Endothelial cell of umbilical vein (primary cell): ENCODE measurements at regions not wholly inside any gene's neighbourhood (a gene's known extent, or its start where the extent isn't known, plus 50 kb on each side); places are given as distances from the start of the nearest gene placed in this dataset.

Experiments used
- BruUV-seq: library from RNA; stranded (reverse); fragments of 400-500 nt; replicated peaks from 2 replicates; lab custom pipeline; 2021; lab: Mats Ljungman, UMichigan
- CTCF ChIA-PET: fragments of 300-600, 350-600 bp; sonication (Branson Sonifier 250); formaldehyde crosslinking; loops from one replicate; lab custom pipeline; 2021; ENCODE audit warnings: antibody characterized with exemption, inconsistent platforms; lab: Charles Lee
- POLR2A ChIA-PET: fragments of 300-600, 350-600 bp; sonication (Branson Sonifier 250); formaldehyde crosslinking; loops from one replicate; lab custom pipeline; 2021; ENCODE audit warnings: antibody characterized with exemption, inconsistent platforms; lab: Charles Lee
- DNase-seq: peaks from one replicate; pipeline ENCODE4 v3.0.0-alpha.2; 2011; ENCODE audit warnings: low read depth, low spot score
- FAIRE-seq: peaks from 2 replicates; lab custom pipeline; 2011; peaks lifted over from hg19 to GRCh38; lab: Jason Lieb, UNC
- H2AFZ ChIP-seq: 2 replicates; pipeline ENCODE4 v1.6.0; 2012; ENCODE audit warnings: low read depth, low read length, control low read depth, inconsistent platforms
- H3K27ac ChIP-seq: 2 replicates; pipeline ENCODE4 v1.5.1; 2011; ENCODE audit warnings: low read depth, mild to moderate bottlenecking, control low read depth, low read length, moderate library complexity; ENCODE audit not compliant: insufficient read depth
- H3K27me3 ChIP-seq, 2 experiments: 2 replicates each; pipeline versions ENCODE4 v1.6.0 to v1.6.1; 2011; ENCODE audit warnings: low read length in 2 of 2, mixed read lengths in 1 of 2; ENCODE audit not compliant: control insufficient read depth in 2 of 2, insufficient read depth in 2 of 2
- H3K36me3 ChIP-seq, 2 experiments: 2 replicates in 1 of 2; 3 replicates in 1 of 2; pipeline ENCODE4 v1.5.1; 2011; ENCODE audit warnings: low read length in 2 of 2, mild to moderate bottlenecking in 1 of 2, moderate library complexity in 1 of 2; ENCODE audit not compliant: control insufficient read depth in 2 of 2, insufficient read depth in 2 of 2; ENCODE audit errors: extremely low read depth in 1 of 2
- H3K4me1 ChIP-seq: 3 replicates; pipeline ENCODE4 v1.5.1; 2011; ENCODE audit warnings: mild to moderate bottlenecking, low read length; ENCODE audit not compliant: control insufficient read depth, insufficient read depth; ENCODE audit errors: extremely low read depth
- H3K4me2 ChIP-seq: 2 replicates; pipeline ENCODE4 v1.6.1; 2011; ENCODE audit warnings: low read length, control low read depth, mixed read lengths; ENCODE audit not compliant: insufficient read depth
- H3K4me3 ChIP-seq, 3 experiments: fragments of 200-600 bp in 1 of 3; sonication (generic), shearing (Covaris generic) in 1 of 3; replicated peaks in 1 of 3; 2 replicates each; pipeline ENCODE4 v1.5.1; 2011 to 2016; ENCODE audit warnings: control low read depth in 3 of 3, low read length in 3 of 3, mild to moderate bottlenecking in 2 of 3, inconsistent platforms in 1 of 3, low read depth in 1 of 3, moderate library complexity in 1 of 3; ENCODE audit not compliant: insufficient read depth in 1 of 3
- H3K79me2 ChIP-seq: 2 replicates; pipeline ENCODE4 v1.6.0; 2012; ENCODE audit warnings: low read length, inconsistent platforms; ENCODE audit not compliant: control insufficient read depth, insufficient read depth
- H3K9ac ChIP-seq: replicated peaks from 2 replicates; pipeline ENCODE3; 2011; ENCODE audit warnings: low read length, control low read depth; ENCODE audit not compliant: insufficient read depth; ENCODE audit errors: extremely low read depth
- H3K9me1 ChIP-seq: replicated peaks from 3 replicates; pipeline ENCODE4 v1.6.0; 2011; ENCODE audit warnings: mild to moderate bottlenecking, low read length; ENCODE audit not compliant: control insufficient read depth, insufficient read depth; ENCODE audit errors: extremely low read depth
- H3K9me3 ChIP-seq: replicated peaks from 2 replicates; pipeline ENCODE4 v1.5.1; 2012; ENCODE audit warnings: low read length, inconsistent platforms; ENCODE audit not compliant: control insufficient read depth, insufficient read depth
- H4K20me1 ChIP-seq: replicated peaks from 2 replicates; pipeline ENCODE3; 2011; ENCODE audit warnings: mild to moderate bottlenecking, low read length; ENCODE audit not compliant: control insufficient read depth, insufficient read depth; ENCODE audit errors: extremely low read depth
- EZH2 ChIP-seq: IDR thresholded peaks from 2 replicates; pipeline ENCODE4 v1.6.1; 2012; ENCODE audit warnings: borderline replicate concordance, low read depth, mild to moderate bottlenecking, moderate library complexity, low read length, inconsistent platforms; ENCODE audit not compliant: severe bottlenecking
- FOS ChIP-seq: IDR thresholded peaks from 2 replicates; pipeline ENCODE4 v1.6.1; 2011; ENCODE audit warnings: mild to moderate bottlenecking, low read length, moderate library complexity, borderline replicate concordance; ENCODE audit not compliant: insufficient read depth
- GATA2 ChIP-seq: IDR thresholded peaks from 2 replicates; pipeline ENCODE4 v1.7.0; 2011; ENCODE audit warnings: low read depth, mild to moderate bottlenecking, moderate library complexity, mixed read lengths, low read length; ENCODE audit not compliant: insufficient read length, insufficient read depth
- JUN ChIP-seq: IDR thresholded peaks from 2 replicates; pipeline ENCODE4 v1.6.1; 2011; ENCODE audit warnings: borderline replicate concordance, low read depth; ENCODE audit not compliant: insufficient read length, insufficient read depth
- MYC ChIP-seq: IDR thresholded peaks from one replicate; pipeline ENCODE4 v1.6.1; 2011; ENCODE audit warnings: mild to moderate bottlenecking, low read depth, low read length
- POLR2A ChIP-seq: IDR thresholded peaks from 2 replicates; pipeline ENCODE4 v1.6.1; 2012; ENCODE audit warnings: low read depth, mild to moderate bottlenecking, control low read depth, low read length
- POLR2AphosphoS5 ChIP-seq: IDR thresholded peaks from 2 replicates; pipeline ENCODE4 v1.6.1; 2012; ENCODE audit warnings: low read depth, mild to moderate bottlenecking, control low read depth, low read length, moderate library complexity; ENCODE audit not compliant: insufficient read depth
- dilution Hi-C: fragments of 300-500 bp; cut with MboI; formaldehyde crosslinking; loops from one replicate; pipeline ENCODE4 v1.15.0; 2019; ENCODE audit warnings: low sequenced_read_pairs; ENCODE audit not compliant: extremely low pct_ligation_motif_present
- intact Hi-C: fragments of 100-400 bp; cut with micrococcal nuclease; formaldehyde crosslinking; loops from one replicate; pipeline ENCODE4 v1.10.0; 2022
- TF ChIP-seq, protein P1 (sequence below): IDR thresholded peaks from 2 replicates; pipeline ENCODE4 v1.6.1; 2011; ENCODE audit not compliant: insufficient read depth, insufficient read length
- TF ChIP-seq, protein P2 (sequence below), 2 donors: IDR thresholded peaks; 1 replicate in 1 of 2; 2 replicates in 1 of 2; pipeline ENCODE4 v1.5.1; 2011; ENCODE audit warnings: low read length in 2 of 2, mild to moderate bottlenecking in 2 of 2, moderate library complexity in 2 of 2, control low read depth in 1 of 2, inconsistent platforms in 1 of 2, low read depth in 1 of 2; ENCODE audit not compliant: insufficient read depth in 1 of 2; ENCODE audit errors: extremely low read depth in 1 of 2

DNA sequence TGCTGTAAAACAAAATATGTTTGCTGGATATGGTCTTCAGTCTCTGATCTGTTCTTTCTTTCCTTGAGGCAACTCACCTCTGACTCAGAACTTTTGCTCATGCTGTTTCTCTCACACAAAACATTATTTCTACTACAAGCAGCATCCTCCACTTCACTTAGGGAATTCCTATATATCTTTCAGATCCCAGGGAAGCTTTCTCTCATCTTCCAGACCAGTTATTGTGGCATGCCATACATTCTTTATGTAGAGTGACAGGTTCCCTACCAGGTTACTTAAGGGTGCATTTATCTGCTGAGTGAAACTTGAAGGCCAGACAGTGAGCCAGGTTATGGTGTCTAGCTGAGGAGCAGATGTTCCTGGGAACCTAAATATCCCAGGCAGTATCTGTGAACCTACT is 1226.0 kb downstream of the CDH8 start:
- intact Hi-C loops (no loop called here), dilution Hi-C loops (no loop called here)
- no peaks in the 10 kb centered on the region for H3K36me3 ChIP-seq
- no TSS peak for BruUV-seq
- ChIA-PET POLR2A (no interaction called here), CTCF (no interaction called here)
- H3K4me3 ChIP-seq, result no peak overlapping the region
- FAIRE-seq (no peak), DNase-seq (no peak)
- H2AFZ ChIP-seq, result no peak overlapping the region
- no peak overlapping the region for H3K4me2 ChIP-seq
- no peaks in the 10 kb centered on the region for H3K9me1 ChIP-seq
- H4K20me1 ChIP-seq, result no peaks in the 10 kb centered on the region
- TF ChIP-seq FOS, result no peak
- TF ChIP-seq POLR2AphosphoS5, result no peak
- no peak for TF ChIP-seq GATA2
- TF ChIP-seq, protein P1, sequence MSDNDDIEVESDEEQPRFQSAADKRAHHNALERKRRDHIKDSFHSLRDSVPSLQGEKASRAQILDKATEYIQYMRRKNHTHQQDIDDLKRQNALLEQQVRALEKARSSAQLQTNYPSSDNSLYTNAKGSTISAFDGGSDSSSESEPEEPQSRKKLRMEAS, result no peak
- TF ChIP-seq MYC, result no peak
- TF ChIP-seq POLR2A, result no peak
- TF ChIP-seq JUN, result no peak
- TF ChIP-seq, protein P2, sequence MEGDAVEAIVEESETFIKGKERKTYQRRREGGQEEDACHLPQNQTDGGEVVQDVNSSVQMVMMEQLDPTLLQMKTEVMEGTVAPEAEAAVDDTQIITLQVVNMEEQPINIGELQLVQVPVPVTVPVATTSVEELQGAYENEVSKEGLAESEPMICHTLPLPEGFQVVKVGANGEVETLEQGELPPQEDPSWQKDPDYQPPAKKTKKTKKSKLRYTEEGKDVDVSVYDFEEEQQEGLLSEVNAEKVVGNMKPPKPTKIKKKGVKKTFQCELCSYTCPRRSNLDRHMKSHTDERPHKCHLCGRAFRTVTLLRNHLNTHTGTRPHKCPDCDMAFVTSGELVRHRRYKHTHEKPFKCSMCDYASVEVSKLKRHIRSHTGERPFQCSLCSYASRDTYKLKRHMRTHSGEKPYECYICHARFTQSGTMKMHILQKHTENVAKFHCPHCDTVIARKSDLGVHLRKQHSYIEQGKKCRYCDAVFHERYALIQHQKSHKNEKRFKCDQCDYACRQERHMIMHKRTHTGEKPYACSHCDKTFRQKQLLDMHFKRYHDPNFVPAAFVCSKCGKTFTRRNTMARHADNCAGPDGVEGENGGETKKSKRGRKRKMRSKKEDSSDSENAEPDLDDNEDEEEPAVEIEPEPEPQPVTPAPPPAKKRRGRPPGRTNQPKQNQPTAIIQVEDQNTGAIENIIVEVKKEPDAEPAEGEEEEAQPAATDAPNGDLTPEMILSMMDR (IDR thresholded peaks at IDR 0.05; ENCODE audit: extremely low read depth in 1 of 2, insufficient read depth in 1 of 2, low read depth in 1 of 2, low read length in 2 of 2), result no peak
- TF ChIP-seq EZH2, result no peak
- peaks cover 2% of the 10 kb centered on the region for H3K9me3 ChIP-seq
- H3K27ac ChIP-seq, result no peak overlapping the region
- H3K27me3 ChIP-seq, result no peaks in the 10 kb centered on the region
- H3K79me2 ChIP-seq, result no peaks in the 10 kb centered on the region
- H3K4me1 ChIP-seq, result no peaks in the 10 kb centered on the region
- no peak overlapping the region for H3K9ac ChIP-seq
